Sigmoid colon (tissue), 4 donors: ENCODE measurements at regions not wholly inside any gene's neighbourhood (a gene's known extent, or its start where the extent isn't known, plus 50 kb on each side); places are given as distances from the start of the nearest gene placed in this dataset.

Experiments used
- EP300 ChIP-seq, 4 donors: sonication (generic); formaldehyde crosslinking; IDR thresholded peaks; one replicate each; pipeline ENCODE4 v1.6.1; 2017; ENCODE audit warnings: antibody characterized with exemption in 4 of 4
- POLR2A ChIP-seq, 2 donors: fragments of 450-650 bp; IDR thresholded peaks; one replicate each; pipeline ENCODE4 v1.6.1; 2016; ENCODE audit warnings: antibody characterized with exemption in 2 of 2, mild to moderate bottlenecking in 2 of 2, moderate library complexity in 2 of 2
- POLR2AphosphoS5 ChIP-seq, 4 donors: sonication (generic); formaldehyde crosslinking; IDR thresholded peaks; one replicate each; pipeline ENCODE4 v1.6.1; 2017; ENCODE audit warnings: antibody characterized with exemption in 4 of 4
- TF ChIP-seq, protein P1 (sequence below), 4 experiments: fragments of 450-650 bp in 3 of 4; fragments of 200-600 bp in 1 of 4; IDR thresholded peaks; one replicate each; pipeline ENCODE4 v1.5.1; 2016 to 2019; ENCODE audit warnings: antibody characterized with exemption in 4 of 4, mild to moderate bottlenecking in 3 of 4, moderate library complexity in 2 of 4

GRCh38 chr12:48280572-48280971, 70.1 kb downstream of the ZNF641 start:
- TF ChIP-seq, protein P1, sequence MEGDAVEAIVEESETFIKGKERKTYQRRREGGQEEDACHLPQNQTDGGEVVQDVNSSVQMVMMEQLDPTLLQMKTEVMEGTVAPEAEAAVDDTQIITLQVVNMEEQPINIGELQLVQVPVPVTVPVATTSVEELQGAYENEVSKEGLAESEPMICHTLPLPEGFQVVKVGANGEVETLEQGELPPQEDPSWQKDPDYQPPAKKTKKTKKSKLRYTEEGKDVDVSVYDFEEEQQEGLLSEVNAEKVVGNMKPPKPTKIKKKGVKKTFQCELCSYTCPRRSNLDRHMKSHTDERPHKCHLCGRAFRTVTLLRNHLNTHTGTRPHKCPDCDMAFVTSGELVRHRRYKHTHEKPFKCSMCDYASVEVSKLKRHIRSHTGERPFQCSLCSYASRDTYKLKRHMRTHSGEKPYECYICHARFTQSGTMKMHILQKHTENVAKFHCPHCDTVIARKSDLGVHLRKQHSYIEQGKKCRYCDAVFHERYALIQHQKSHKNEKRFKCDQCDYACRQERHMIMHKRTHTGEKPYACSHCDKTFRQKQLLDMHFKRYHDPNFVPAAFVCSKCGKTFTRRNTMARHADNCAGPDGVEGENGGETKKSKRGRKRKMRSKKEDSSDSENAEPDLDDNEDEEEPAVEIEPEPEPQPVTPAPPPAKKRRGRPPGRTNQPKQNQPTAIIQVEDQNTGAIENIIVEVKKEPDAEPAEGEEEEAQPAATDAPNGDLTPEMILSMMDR (IDR thresholded peaks at IDR 0.05) = no peak
- no peak for TF ChIP-seq POLR2AphosphoS5 (IDR thresholded peaks at IDR 0.05)
- no peak for TF ChIP-seq POLR2A (IDR thresholded peaks at IDR 0.05)
- no peak for TF ChIP-seq EP300 (IDR thresholded peaks at IDR 0.05)
